Smooth muscle cell (in vitro differentiated cells): ENCODE measurements at regions not wholly inside any gene's neighbourhood (a gene's known extent, or its start where the extent isn't known, plus 50 kb on each side); places are given as distances from the start of the nearest gene placed in this dataset.
"Not testable (repeated sequence)": the region's sequence is repeated elsewhere in the genome, so short reads cannot be mapped to it uniquely, and the experiment has no call there.

Experiments
- DNase-seq: peaks from one replicate; lab custom pipeline; 2025; ENCODE audit not compliant: unreplicated experiment; lab: John Stamatoyannopoulos, UW
- H2AFZ ChIP-seq: fragments of 200-600 bp; sonication (generic); 2 replicates; pipeline ENCODE4 v1.6.0; 2016; ENCODE audit warnings: antibody characterized with exemption, low read depth, mild to moderate bottlenecking
- H3F3A ChIP-seq: fragments of 200-600 bp; sonication (generic); 2 replicates; pipeline ENCODE4 v1.6.0; 2017; ENCODE audit warnings: antibody characterized with exemption, low read depth
- H3K27ac ChIP-seq: fragments of 200-600 bp; sonication (generic); 2 replicates; pipeline ENCODE4 v1.5.1; 2016; ENCODE audit warnings: low read depth, mild to moderate bottlenecking
- H3K27me3 ChIP-seq: fragments of 200-600 bp; sonication (generic); 2 replicates; pipeline ENCODE4 v1.6.1; 2016; ENCODE audit warnings: low read depth, mild to moderate bottlenecking
- H3K36me3 ChIP-seq: fragments of 200-600 bp; sonication (generic); 2 replicates; pipeline ENCODE4 v1.5.1; 2016; ENCODE audit warnings: low read depth
- H3K4me1 ChIP-seq: fragments of 200-600 bp; sonication (generic); 2 replicates; pipeline ENCODE4 v1.5.1; 2016; ENCODE audit warnings: low read depth
- H3K4me2 ChIP-seq: fragments of 200-600 bp; sonication (generic); 2 replicates; pipeline ENCODE4 v1.6.0; 2016; ENCODE audit warnings: mild to moderate bottlenecking
- H3K4me3 ChIP-seq: fragments of 200-600 bp; sonication (generic); 2 replicates; pipeline ENCODE4 v1.5.1; 2016; ENCODE audit warnings: mild to moderate bottlenecking
- H3K79me2 ChIP-seq: fragments of 200-600 bp; sonication (generic); 2 replicates; pipeline ENCODE4 v1.6.0; 2016; ENCODE audit warnings: low read depth, mild to moderate bottlenecking
- H3K9ac ChIP-seq: fragments of 200-600 bp; sonication (generic); 2 replicates; pipeline ENCODE4 v1.6.0; 2016; ENCODE audit warnings: low read depth
- H3K9me3 ChIP-seq: fragments of 200-600 bp; sonication (generic); replicated peaks from 2 replicates; pipeline ENCODE4 v1.5.1; 2016; ENCODE audit warnings: low read depth
- H4K20me1 ChIP-seq: fragments of 200-600 bp; sonication (generic); 2 replicates; pipeline ENCODE4 v1.6.0; 2016; ENCODE audit warnings: low read depth
- WGBS: methylation state at CpG from one replicate; pipeline ENCODE4 v1.1.7; 2016; ENCODE audit warnings: low lambda C conversion rate; 5-methylcytosine and 5-hydroxymethylcytosine counted together
- TF ChIP-seq, protein P1 (sequence below): fragments of 200-600 bp; sonication (generic); IDR thresholded peaks from 2 replicates; pipeline ENCODE4 v1.5.1; 2017; ENCODE audit warnings: borderline replicate concordance, mild to moderate bottlenecking, antibody characterized with exemption; ENCODE audit not compliant: insufficient read depth, poor library complexity, severe bottlenecking

GRCh38 chr12:76178452-76178851, 94.0 kb upstream of the NAP1L1 start:
- Histone ChIP-seq H3K9ac (no peak overlapping the region), H2AFZ (no peak overlapping the region), H3K4me2 (no peak overlapping the region), H3K27me3 (no peaks in the 10 kb centered on the region), H3K36me3 (no peaks in the 10 kb centered on the region), H3K4me1 (peaks cover 6% of the 10 kb centered on the region), H3K4me3 (no peak overlapping the region), H3F3A (no peaks in the 10 kb centered on the region), H4K20me1 (no peaks in the 10 kb centered on the region), H3K79me2 (no peaks in the 10 kb centered on the region), H3K9me3 (no peaks in the 10 kb centered on the region), H3K27ac (no peak overlapping the region)
- DNase-seq = no peak
- WGBS = 92% methylated on average over 3 of the region's 3 CpGs
- TF ChIP-seq, protein P1, sequence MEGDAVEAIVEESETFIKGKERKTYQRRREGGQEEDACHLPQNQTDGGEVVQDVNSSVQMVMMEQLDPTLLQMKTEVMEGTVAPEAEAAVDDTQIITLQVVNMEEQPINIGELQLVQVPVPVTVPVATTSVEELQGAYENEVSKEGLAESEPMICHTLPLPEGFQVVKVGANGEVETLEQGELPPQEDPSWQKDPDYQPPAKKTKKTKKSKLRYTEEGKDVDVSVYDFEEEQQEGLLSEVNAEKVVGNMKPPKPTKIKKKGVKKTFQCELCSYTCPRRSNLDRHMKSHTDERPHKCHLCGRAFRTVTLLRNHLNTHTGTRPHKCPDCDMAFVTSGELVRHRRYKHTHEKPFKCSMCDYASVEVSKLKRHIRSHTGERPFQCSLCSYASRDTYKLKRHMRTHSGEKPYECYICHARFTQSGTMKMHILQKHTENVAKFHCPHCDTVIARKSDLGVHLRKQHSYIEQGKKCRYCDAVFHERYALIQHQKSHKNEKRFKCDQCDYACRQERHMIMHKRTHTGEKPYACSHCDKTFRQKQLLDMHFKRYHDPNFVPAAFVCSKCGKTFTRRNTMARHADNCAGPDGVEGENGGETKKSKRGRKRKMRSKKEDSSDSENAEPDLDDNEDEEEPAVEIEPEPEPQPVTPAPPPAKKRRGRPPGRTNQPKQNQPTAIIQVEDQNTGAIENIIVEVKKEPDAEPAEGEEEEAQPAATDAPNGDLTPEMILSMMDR = no peak

DNA sequence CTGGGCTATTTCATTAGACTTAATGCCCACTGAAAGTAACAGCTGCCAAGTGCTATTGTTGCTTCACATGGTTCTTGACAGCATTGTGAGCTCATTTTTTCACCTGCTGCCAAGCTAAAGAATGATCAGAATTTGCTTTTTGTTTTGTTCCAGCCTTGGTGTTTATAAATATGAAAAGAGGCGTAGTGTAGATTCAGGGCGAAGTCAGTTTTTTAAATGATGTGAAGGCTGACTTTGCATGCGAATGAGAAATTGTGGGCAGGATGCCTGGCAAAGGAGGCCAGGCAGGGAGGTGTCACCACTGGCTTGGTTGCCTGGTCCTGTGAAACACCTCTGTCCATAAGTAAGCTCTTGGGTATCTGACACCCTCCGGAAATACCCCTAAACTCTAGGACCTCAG, 93.3 kb upstream of the NAP1L1 start:
- Histone ChIP-seq H3K27ac (no peak overlapping the region), H3K9ac (no peak overlapping the region), H3K79me2 (no peaks in the 10 kb centered on the region), H3F3A (no peaks in the 10 kb centered on the region), H3K4me2 (no peak overlapping the region), H3K4me3 (no peak overlapping the region), H3K9me3 (no peaks in the 10 kb centered on the region), H3K36me3 (no peaks in the 10 kb centered on the region), H2AFZ (no peak overlapping the region), H4K20me1 (no peaks in the 10 kb centered on the region), H3K27me3 (no peaks in the 10 kb centered on the region), H3K4me1 (no peaks in the 10 kb centered on the region)
- WGBS = 98% methylated on average over 4 of the region's 4 CpGs
- TF ChIP-seq, protein P1 = no peak
- DNase-seq = no peak

DNA sequence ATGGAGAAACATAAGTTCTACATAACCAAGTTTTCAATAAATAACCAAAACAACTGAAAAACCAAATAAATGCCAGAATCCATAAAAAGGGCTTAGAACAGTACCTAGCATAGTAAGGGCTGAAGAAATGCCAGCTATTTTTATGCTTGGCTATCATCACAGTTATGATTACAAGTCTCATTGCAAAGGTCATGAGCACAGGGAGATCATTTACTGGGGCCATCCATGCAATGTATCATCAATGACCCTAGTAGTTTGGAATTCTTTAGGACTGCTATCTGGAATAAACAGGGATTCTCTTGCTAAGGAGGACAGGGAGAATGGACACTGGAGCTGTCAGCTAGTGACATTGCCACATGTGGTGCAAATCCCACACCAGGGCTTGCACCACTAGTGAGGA, 92.5 kb upstream of the NAP1L1 start:
- no peak overlapping the region for H3K9ac ChIP-seq
- TF ChIP-seq, protein P1 = no peak
- H3K27me3 ChIP-seq = no peaks in the 10 kb centered on the region
- no peak for DNase-seq
- H3K9me3 ChIP-seq = no peaks in the 10 kb centered on the region
- no peak overlapping the region for H3K4me3 ChIP-seq
- H3K4me2 ChIP-seq = no peak overlapping the region
- H3K79me2 ChIP-seq = no peaks in the 10 kb centered on the region
- no peaks in the 10 kb centered on the region for H4K20me1 ChIP-seq
- H3K36me3 ChIP-seq = no peaks in the 10 kb centered on the region
- H3K4me1 ChIP-seq = no peaks in the 10 kb centered on the region
- no peak overlapping the region for H2AFZ ChIP-seq
- H3K27ac ChIP-seq = no peak overlapping the region
- H3F3A ChIP-seq = no peaks in the 10 kb centered on the region

- not testable (repeated sequence) for H3K4me3 ChIP-seq, H4K20me1 ChIP-seq, H3K9ac ChIP-seq, H3K36me3 ChIP-seq, DNase-seq, H3K27ac ChIP-seq, H3K4me2 ChIP-seq, H3K9me3 ChIP-seq, H3K4me1 ChIP-seq, H3K79me2 ChIP-seq, H3K27me3 ChIP-seq, H2AFZ ChIP-seq, H3F3A ChIP-seq
- WGBS = 91% methylated on average over 5 of the region's 5 CpGs
These were observed 91.5 kb upstream of the NAP1L1 start for GRCh38 chr12:76175946-76176345.
